ENCODE measurements at regions not wholly inside any gene's neighbourhood (a gene's known extent, or its start where the extent isn't known, plus 50 kb on each side); places are given as distances from the start of the nearest gene placed in this dataset.
"Not testable (repeated sequence)": the region's sequence is repeated elsewhere in the genome, so short reads cannot be mapped to it uniquely, and the experiment has no call there.

- H4K5ac ChIP-seq (ENCODE audit: low read depth, low read length); H2BK5ac ChIP-seq (ENCODE audit: low read depth, low read length, poor library complexity, severe bottlenecking); H3K27me3 ChIP-seq (ENCODE audit: control insufficient read depth, insufficient read depth, low read length); H4K8ac ChIP-seq (ENCODE audit: low read depth in 2 of 2, low read length in 2 of 2); H2AK9ac ChIP-seq (replicated peaks; ENCODE audit: low read depth, low read length, poor library complexity); H4K91ac ChIP-seq (ENCODE audit: insufficient read depth, low read depth, low read length); H4K20me1 ChIP-seq (ENCODE audit: insufficient read depth, low read length); BruUV-seq (replicated peaks); H3K4me1 ChIP-seq (ENCODE audit: control insufficient read depth, insufficient read depth, low read length); H3K18ac ChIP-seq (ENCODE audit: low read depth, low read length); H3K4ac ChIP-seq (ENCODE audit: low read depth, low read length); H3K27ac ChIP-seq (ENCODE audit: insufficient read depth, low read length); H3K14ac ChIP-seq (replicated peaks; ENCODE audit: low read depth, low read length); H2BK15ac ChIP-seq (ENCODE audit: low read depth, low read length); H2AK5ac ChIP-seq (ENCODE audit: low read depth, low read length); H3K9ac ChIP-seq (ENCODE audit: low read depth, low read length); H3K36me3 ChIP-seq (ENCODE audit: control insufficient read depth, insufficient read depth, low read length); in situ Hi-C loops (cut with MboI; ENCODE audit: low sequenced_read_pairs); H3K23ac ChIP-seq (ENCODE audit: low read depth, low read length); dilution Hi-C loops (cut with HindIII; ENCODE audit: low sequenced_read_pairs, unreplicated experiment); H3K56ac ChIP-seq (ENCODE audit: extremely low read depth, insufficient read depth, low read length); H3K4me2 ChIP-seq (ENCODE audit: low read depth, low read length); POLR2A ChIA-PET (ENCODE audit: unreplicated experiment); H3K4me3 ChIP-seq (ENCODE audit: insufficient read depth, low read depth, low read length); H3K79me1 ChIP-seq (ENCODE audit: low read depth in 1 of 2, low read length in 2 of 2); intact Hi-C loops (cut with micrococcal nuclease); H2BK120ac ChIP-seq (ENCODE audit: low read depth, low read length); H3K9me1 ChIP-seq (ENCODE audit: insufficient read depth, low read length); H3K9me3 ChIP-seq (ENCODE audit: control insufficient read depth, insufficient read depth, low read length); ATAC-seq (ENCODE audit: low read depth); H2AFZ ChIP-seq (replicated peaks; ENCODE audit: low read length, poor library complexity); H2BK20ac ChIP-seq (ENCODE audit: low read depth, low read length); DNase-seq; CTCF ChIA-PET: not testable (repeated sequence)
- WGBS, 2 experiments (ENCODE audit: extremely low coverage in 2 of 2, insufficient read length in 1 of 2) = 81% methylated on average over 8 of the region's 8 CpGs; no CpG with 5 or more reads in 1 of the 2 experiments
These were observed 157.6 kb downstream of the NPIPB11 start for GRCh38 chr16:29248940-29249318.

DNA sequence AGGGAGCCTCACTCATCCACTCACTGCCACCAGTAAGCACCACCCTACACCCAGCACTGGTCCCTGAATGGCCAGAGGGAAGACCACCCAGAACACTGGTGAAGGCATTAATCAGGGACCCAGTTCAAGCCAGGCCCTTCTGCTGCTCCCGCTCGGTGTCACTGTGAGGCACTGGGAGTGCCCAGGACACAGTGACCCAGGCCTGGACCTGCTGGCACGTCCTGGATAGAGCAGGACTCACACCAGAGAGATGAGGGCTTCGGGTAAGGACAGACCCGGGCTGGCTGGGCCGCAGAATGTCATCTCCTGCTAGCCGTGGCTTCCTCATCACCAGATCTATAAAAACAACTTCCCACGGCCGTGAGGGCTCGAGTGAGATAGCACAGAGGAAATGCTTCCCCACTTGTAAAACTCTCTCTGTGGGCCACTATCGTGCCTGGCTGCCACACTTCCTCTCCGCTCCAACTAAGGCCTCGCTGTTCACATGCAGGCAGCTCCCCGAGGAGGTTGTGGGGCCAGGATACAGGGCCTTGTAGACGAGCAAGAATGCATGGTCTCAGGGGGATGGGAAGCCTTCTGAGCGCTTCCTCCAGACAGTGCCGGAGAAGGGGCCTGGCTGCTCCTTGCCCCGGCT is 158.1 kb downstream of the NPIPB11 start:
- H3K18ac ChIP-seq (ENCODE audit: low read depth, low read length); H3K4me3 ChIP-seq (ENCODE audit: insufficient read depth, low read depth, low read length); CTCF ChIA-PET; H4K5ac ChIP-seq (ENCODE audit: low read depth, low read length); BruUV-seq (replicated peaks); H3K27me3 ChIP-seq (ENCODE audit: control insufficient read depth, insufficient read depth, low read length); H3K9me1 ChIP-seq (ENCODE audit: insufficient read depth, low read length); H2BK15ac ChIP-seq (ENCODE audit: low read depth, low read length); intact Hi-C loops (cut with micrococcal nuclease); H4K8ac ChIP-seq (ENCODE audit: low read depth in 2 of 2, low read length in 2 of 2); H3K9ac ChIP-seq (ENCODE audit: low read depth, low read length); H3K9me3 ChIP-seq (ENCODE audit: control insufficient read depth, insufficient read depth, low read length); H2BK120ac ChIP-seq (ENCODE audit: low read depth, low read length); H3K4me2 ChIP-seq (ENCODE audit: low read depth, low read length); H4K20me1 ChIP-seq (ENCODE audit: insufficient read depth, low read length); H3K4ac ChIP-seq (ENCODE audit: low read depth, low read length); dilution Hi-C loops (cut with HindIII; ENCODE audit: low sequenced_read_pairs, unreplicated experiment); H4K91ac ChIP-seq (ENCODE audit: insufficient read depth, low read depth, low read length); H2BK5ac ChIP-seq (ENCODE audit: low read depth, low read length, poor library complexity, severe bottlenecking); H3K4me1 ChIP-seq (ENCODE audit: control insufficient read depth, insufficient read depth, low read length); H3K79me1 ChIP-seq (ENCODE audit: low read depth in 1 of 2, low read length in 2 of 2); in situ Hi-C loops (cut with MboI; ENCODE audit: low sequenced_read_pairs); H3K56ac ChIP-seq (ENCODE audit: extremely low read depth, insufficient read depth, low read length); DNase-seq; H2AFZ ChIP-seq (replicated peaks; ENCODE audit: low read length, poor library complexity); H2AK9ac ChIP-seq (replicated peaks; ENCODE audit: low read depth, low read length, poor library complexity); H3K23ac ChIP-seq (ENCODE audit: low read depth, low read length); ATAC-seq (ENCODE audit: low read depth); POLR2A ChIA-PET (ENCODE audit: unreplicated experiment); H3K36me3 ChIP-seq (ENCODE audit: control insufficient read depth, insufficient read depth, low read length); H3K14ac ChIP-seq (replicated peaks; ENCODE audit: low read depth, low read length); H2BK20ac ChIP-seq (ENCODE audit: low read depth, low read length); H3K27ac ChIP-seq (ENCODE audit: insufficient read depth, low read length): not testable (repeated sequence)
- 0 out of 2 replicates have a peak overlapping the region, but pooled peaks have one; percentile 8 for H2AK5ac ChIP-seq (ENCODE audit: low read depth, low read length)
- 60% methylated on average over 1 of the region's 18 CpGs; no CpG with 5 or more reads in 1 of the 2 experiments for WGBS, 2 experiments (ENCODE audit: extremely low coverage in 2 of 2, insufficient read length in 1 of 2)

Measured in IMR-90 (cell line).